ENCODE measurements at regions not wholly inside any gene's neighbourhood (a gene's known extent, or its start where the extent isn't known, plus 50 kb on each side); places are given as distances from the start of the nearest gene placed in this dataset.
A peak's percentile ranks its signal among the peaks of the same experiment; 100 is the strongest.
"Not testable (repeated sequence)": the region's sequence is repeated elsewhere in the genome, so short reads cannot be mapped to it uniquely, and the experiment has no call there.

DNA sequence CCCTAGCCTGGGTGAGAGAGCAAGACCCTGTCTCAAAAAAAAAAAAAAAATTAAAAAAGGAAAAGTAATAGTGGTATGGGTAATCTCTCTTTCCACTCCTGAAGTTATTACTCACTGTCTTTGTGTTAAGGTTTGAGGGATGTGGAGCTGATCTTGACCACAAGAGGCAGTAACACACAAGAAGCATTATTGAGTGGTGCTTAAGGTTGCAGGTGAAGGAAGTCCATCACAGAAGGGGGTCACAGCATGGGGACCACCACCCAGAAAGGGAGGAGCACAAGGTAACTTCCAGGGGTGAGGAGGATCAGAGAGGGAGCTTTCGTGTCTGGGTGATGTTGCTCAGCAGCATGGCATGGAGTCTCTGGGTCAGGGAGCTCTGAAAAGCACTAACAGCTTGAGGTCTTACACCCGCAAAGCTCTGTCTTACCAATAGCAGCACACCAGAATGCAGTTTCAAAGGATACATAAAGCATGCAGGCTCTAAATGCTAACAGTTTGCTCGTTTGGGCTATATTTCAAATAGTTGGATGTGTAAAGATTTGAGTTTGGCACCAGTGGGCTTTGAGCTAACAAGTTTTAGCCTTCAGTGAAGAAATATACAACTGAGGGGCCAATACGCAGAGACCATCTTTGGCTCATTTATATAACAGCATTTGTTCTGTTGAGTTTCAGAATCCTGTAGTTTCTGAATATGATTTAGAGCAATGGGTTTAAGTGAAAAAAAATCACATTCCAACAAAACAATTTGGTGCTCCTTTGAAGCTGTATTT lies 100.4 kb upstream of the DNAJC1 start (continued):
- TF ChIP-seq, protein P1, sequence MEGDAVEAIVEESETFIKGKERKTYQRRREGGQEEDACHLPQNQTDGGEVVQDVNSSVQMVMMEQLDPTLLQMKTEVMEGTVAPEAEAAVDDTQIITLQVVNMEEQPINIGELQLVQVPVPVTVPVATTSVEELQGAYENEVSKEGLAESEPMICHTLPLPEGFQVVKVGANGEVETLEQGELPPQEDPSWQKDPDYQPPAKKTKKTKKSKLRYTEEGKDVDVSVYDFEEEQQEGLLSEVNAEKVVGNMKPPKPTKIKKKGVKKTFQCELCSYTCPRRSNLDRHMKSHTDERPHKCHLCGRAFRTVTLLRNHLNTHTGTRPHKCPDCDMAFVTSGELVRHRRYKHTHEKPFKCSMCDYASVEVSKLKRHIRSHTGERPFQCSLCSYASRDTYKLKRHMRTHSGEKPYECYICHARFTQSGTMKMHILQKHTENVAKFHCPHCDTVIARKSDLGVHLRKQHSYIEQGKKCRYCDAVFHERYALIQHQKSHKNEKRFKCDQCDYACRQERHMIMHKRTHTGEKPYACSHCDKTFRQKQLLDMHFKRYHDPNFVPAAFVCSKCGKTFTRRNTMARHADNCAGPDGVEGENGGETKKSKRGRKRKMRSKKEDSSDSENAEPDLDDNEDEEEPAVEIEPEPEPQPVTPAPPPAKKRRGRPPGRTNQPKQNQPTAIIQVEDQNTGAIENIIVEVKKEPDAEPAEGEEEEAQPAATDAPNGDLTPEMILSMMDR (conservative IDR thresholded peaks at IDR 0.05; ENCODE audit: low read depth in 2 of 2), result peak; percentile 78 to 80

DNA sequence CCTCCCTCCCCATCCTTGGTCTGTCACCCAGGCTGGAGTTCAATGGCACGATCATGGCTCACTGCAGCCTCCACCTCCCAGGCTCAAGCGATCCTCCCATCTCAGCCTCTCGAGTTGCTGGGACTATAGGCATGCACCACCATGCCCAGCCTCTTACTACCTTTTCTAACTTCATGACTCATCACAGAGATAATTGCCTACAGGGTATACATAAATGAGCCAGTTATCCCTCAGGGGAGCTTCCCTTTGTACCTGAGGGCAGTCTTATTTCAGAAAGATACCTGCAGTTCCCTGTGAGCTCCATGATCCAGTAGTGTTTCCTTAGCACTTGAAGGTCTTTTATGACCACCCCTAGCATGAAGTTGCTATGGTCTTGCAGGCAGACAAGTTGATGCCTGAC lies 94.2 kb upstream of the DNAJC1 start:
- DNase-seq (ENCODE audit: low spot score) (no peak), ATAC-seq (no peak)
- no peak overlapping the region for H3K27ac Mint-ChIP-seq
- Histone ChIP-seq H3K4me2 (no peak overlapping the region), H2AFZ (no peak overlapping the region), H3K27me3 (ENCODE audit: insufficient read depth) (no peaks in the 10 kb centered on the region), H3K9me2 (ENCODE audit: insufficient read depth) (0 out of 2 replicates have a peak, but pooled peaks cover 5% of the 10 kb centered on the region), H3F3A (replicated peaks; ENCODE audit: low read depth) (no peaks in the 10 kb centered on the region), H3K4me3 (no peak overlapping the region), H4K20me1 (replicated peaks; ENCODE audit: insufficient read depth) (no peaks in the 10 kb centered on the region), H3K79me2 (replicated peaks; ENCODE audit: insufficient read depth) (no peaks in the 10 kb centered on the region), H3K4me1 (ENCODE audit: insufficient read depth) (no peaks in the 10 kb centered on the region), H3K27ac (ENCODE audit: low read depth) (no peak overlapping the region), H3K36me3 (ENCODE audit: insufficient read depth) (no peaks in the 10 kb centered on the region)
- no peaks in the 10 kb centered on the region for H3K27me3 Mint-ChIP-seq (ENCODE audit: insufficient read depth, low read depth, poor library complexity)
- H3K4me3 Mint-ChIP-seq, result no peak overlapping the region
- TF ChIP-seq, protein P2, sequence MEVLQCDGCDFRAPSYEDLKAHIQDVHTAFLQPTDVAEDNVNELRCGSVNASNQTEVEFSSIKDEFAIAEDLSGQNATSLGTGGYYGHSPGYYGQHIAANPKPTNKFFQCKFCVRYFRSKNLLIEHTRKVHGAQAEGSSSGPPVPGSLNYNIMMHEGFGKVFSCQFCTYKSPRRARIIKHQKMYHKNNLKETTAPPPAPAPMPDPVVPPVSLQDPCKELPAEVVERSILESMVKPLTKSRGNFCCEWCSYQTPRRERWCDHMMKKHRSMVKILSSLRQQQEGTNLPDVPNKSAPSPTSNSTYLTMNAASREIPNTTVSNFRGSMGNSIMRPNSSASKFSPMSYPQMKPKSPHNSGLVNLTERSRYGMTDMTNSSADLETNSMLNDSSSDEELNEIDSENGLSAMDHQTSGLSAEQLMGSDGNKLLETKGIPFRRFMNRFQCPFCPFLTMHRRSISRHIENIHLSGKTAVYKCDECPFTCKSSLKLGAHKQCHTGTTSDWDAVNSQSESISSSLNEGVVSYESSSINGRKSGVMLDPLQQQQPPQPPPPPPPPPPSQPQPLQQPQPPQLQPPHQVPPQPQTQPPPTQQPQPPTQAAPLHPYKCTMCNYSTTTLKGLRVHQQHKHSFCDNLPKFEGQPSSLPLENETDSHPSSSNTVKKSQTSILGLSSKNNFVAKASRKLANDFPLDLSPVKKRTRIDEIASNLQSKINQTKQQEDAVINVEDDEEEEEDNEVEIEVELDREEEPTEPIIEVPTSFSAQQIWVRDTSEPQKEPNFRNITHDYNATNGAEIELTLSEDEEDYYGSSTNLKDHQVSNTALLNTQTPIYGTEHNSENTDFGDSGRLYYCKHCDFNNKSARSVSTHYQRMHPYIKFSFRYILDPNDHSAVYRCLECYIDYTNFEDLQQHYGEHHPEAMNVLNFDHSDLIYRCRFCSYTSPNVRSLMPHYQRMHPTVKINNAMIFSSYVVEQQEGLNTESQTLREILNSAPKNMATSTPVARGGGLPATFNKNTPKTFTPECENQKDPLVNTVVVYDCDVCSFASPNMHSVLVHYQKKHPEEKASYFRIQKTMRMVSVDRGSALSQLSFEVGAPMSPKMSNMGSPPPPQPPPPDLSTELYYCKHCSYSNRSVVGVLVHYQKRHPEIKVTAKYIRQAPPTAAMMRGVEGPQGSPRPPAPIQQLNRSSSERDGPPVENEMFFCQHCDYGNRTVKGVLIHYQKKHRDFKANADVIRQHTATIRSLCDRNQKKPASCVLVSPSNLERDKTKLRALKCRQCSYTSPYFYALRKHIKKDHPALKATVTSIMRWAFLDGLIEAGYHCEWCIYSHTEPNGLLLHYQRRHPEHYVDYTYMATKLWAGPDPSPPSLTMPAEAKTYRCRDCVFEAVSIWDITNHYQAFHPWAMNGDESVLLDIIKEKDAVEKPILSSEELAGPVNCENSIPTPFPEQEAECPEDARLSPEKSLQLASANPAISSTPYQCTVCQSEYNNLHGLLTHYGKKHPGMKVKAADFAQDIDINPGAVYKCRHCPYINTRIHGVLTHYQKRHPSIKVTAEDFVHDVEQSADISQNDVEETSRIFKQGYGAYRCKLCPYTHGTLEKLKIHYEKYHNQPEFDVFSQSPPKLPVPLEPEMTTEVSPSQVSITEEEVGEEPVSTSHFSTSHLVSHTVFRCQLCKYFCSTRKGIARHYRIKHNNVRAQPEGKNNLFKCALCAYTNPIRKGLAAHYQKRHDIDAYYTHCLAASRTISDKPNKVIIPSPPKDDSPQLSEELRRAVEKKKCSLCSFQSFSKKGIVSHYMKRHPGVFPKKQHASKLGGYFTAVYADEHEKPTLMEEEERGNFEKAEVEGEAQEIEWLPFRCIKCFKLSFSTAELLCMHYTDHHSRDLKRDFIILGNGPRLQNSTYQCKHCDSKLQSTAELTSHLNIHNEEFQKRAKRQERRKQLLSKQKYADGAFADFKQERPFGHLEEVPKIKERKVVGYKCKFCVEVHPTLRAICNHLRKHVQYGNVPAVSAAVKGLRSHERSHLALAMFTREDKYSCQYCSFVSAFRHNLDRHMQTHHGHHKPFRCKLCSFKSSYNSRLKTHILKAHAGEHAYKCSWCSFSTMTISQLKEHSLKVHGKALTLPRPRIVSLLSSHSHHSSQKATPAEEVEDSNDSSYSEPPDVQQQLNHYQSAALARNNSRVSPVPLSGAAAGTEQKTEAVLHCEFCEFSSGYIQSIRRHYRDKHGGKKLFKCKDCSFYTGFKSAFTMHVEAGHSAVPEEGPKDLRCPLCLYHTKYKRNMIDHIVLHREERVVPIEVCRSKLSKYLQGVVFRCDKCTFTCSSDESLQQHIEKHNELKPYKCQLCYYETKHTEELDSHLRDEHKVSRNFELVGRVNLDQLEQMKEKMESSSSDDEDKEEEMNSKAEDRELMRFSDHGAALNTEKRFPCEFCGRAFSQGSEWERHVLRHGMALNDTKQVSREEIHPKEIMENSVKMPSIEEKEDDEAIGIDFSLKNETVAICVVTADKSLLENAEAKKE (CRISPR knock-in tag; IDR thresholded peaks at IDR 0.05), result no peak
- no peak for TF ChIP-seq NANOG (IDR thresholded peaks at IDR 0.05; ENCODE audit: borderline replicate concordance)
- TF ChIP-seq, protein P3, sequence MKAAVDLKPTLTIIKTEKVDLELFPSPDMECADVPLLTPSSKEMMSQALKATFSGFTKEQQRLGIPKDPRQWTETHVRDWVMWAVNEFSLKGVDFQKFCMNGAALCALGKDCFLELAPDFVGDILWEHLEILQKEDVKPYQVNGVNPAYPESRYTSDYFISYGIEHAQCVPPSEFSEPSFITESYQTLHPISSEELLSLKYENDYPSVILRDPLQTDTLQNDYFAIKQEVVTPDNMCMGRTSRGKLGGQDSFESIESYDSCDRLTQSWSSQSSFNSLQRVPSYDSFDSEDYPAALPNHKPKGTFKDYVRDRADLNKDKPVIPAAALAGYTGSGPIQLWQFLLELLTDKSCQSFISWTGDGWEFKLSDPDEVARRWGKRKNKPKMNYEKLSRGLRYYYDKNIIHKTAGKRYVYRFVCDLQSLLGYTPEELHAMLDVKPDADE (IDR thresholded peaks at IDR 0.05), result no peak
- H3K36me3 Mint-ChIP-seq (ENCODE audit: low read depth), result no peaks in the 10 kb centered on the region
- no peaks in the 10 kb centered on the region for H3K9me3 Mint-ChIP-seq
- H3K4me1 Mint-ChIP-seq, result no peaks in the 10 kb centered on the region

DNA sequence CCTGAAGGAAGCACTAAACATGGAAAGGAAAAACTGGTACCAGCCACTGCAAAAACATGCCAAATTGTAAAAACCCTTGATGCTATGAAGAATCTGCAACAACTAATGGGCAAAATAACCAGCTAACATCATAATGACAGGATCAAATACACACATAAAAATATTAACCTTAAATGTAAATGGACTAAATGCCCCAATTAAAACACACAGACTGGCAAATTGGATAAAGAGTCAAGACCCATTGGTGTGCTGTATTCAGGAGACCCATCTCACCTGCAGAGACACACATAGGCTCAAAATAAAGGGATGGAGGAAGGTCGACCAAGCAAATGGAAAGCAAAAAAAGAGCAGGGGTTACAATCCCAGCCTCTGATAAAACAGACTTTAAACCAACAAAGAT lies 87.7 kb upstream of the DNAJC1 start:
- not testable (repeated sequence) for H3K4me2 ChIP-seq; H3K27me3 ChIP-seq (ENCODE audit: insufficient read depth); H3K9me2 ChIP-seq (ENCODE audit: insufficient read depth); H4K20me1 ChIP-seq (replicated peaks; ENCODE audit: insufficient read depth); H3K27me3 Mint-ChIP-seq (ENCODE audit: insufficient read depth, low read depth, poor library complexity); H3K36me3 ChIP-seq (ENCODE audit: insufficient read depth); H3K4me1 ChIP-seq (ENCODE audit: insufficient read depth); H2AFZ ChIP-seq; H3K4me3 ChIP-seq; H3K27ac ChIP-seq (ENCODE audit: low read depth); DNase-seq (ENCODE audit: low spot score); H3K36me3 Mint-ChIP-seq (ENCODE audit: low read depth); H3K79me2 ChIP-seq (replicated peaks; ENCODE audit: insufficient read depth); H3K27ac Mint-ChIP-seq; H3K4me3 Mint-ChIP-seq; H3K9me3 Mint-ChIP-seq; ATAC-seq; H3F3A ChIP-seq (replicated peaks; ENCODE audit: low read depth)
- H3K4me1 Mint-ChIP-seq, result peaks cover 10% of the 10 kb centered on the region
